SK-N-SH (cell line): ENCODE measurements at regions not wholly inside any gene's neighbourhood (a gene's known extent, or its start where the extent isn't known, plus 50 kb on each side); places are given as distances from the start of the nearest gene placed in this dataset.
"Not testable (repeated sequence)": the region's sequence is repeated elsewhere in the genome, so short reads cannot be mapped to it uniquely, and the experiment has no call there.

Source experiments
- CHD2 ChIP-seq: fragments of 150-350 bp; IDR thresholded peaks from 2 replicates; pipeline ENCODE4 v1.6.1; 2018; ENCODE audit warnings: low read length; ENCODE audit not compliant: partially characterized antibody
- EP300 ChIP-seq, 2 experiments: IDR thresholded peaks; 2 replicates each; pipeline versions ENCODE4 v1.4.0 to v1.6.1; 2012; ENCODE audit warnings: borderline replicate concordance in 1 of 2, low read depth in 1 of 2, low read length in 1 of 2
- JUND ChIP-seq: IDR thresholded peaks from 2 replicates; pipeline ENCODE4 v1.4.0; 2012
- MEF2A ChIP-seq: IDR thresholded peaks from 2 replicates; pipeline ENCODE4 v1.4.0; 2012; ENCODE audit warnings: low read depth, borderline replicate concordance
- MXI1 ChIP-seq: IDR thresholded peaks from 2 replicates; pipeline ENCODE4 v1.6.1; 2012; ENCODE audit warnings: mild to moderate bottlenecking, low read depth, low read length, improper control_type of control experiment
- RCOR1 ChIP-seq: fragments of 150-350 bp; IDR thresholded peaks from 2 replicates; pipeline ENCODE4 v1.6.1; 2017; ENCODE audit warnings: antibody characterized with exemption, low read length
- RFX5 ChIP-seq: IDR thresholded peaks from 2 replicates; pipeline ENCODE4 v1.6.1; 2012; ENCODE audit warnings: mild to moderate bottlenecking, improper control_type of control experiment, low read length
- TF ChIP-seq, protein P1 (sequence below): fragments of 200-600 bp; sonication (generic); IDR thresholded peaks from 2 replicates; pipeline ENCODE4 v1.6.1; 2017; ENCODE audit warnings: antibody characterized with exemption, mild to moderate bottlenecking, moderate library complexity
- TF ChIP-seq, protein P2 (sequence below): IDR thresholded peaks from 2 replicates; pipeline ENCODE4 v1.6.1; 2012; ENCODE audit warnings: mild to moderate bottlenecking, low read depth, low read length, moderate library complexity
- TF ChIP-seq, protein P3 (sequence below): fragments of 150-350 bp; IDR thresholded peaks from 2 replicates; pipeline ENCODE4 v1.6.1; 2017; ENCODE audit warnings: antibody characterized with exemption, low read length, low read depth, borderline replicate concordance
- TF ChIP-seq, protein P4 (sequence below): IDR thresholded peaks from 2 replicates; pipeline ENCODE4 v1.4.0; 2012; ENCODE audit warnings: low read depth

DNA sequence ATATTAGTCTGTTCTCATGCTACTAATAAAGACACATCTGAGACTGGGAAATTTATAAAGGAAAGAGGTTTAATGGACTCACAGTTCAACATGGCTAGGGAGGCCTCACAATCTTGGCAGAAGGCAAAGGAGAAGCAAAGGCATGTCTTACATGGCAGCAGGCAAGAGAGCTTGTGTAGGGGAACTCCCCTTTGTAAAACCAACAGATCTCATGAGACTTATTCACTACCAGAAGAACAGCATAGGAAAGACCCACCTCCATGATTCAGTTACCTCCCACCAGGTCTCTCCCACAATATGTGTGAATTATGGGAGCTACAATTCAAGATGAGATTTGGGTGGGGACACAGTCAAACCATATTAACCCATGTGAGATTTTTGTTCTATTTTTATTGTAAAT, 244.5 kb upstream of the TRIB2 start:
- TF ChIP-seq JUND; MEF2A; RCOR1; EP300 (IDR thresholded peaks at IDR 0.05; ENCODE audit: borderline replicate concordance in 1 of 2, low read depth in 1 of 2, low read length in 1 of 2); MXI1; CHD2; RFX5: not testable (repeated sequence)
- TF ChIP-seq, protein P1, sequence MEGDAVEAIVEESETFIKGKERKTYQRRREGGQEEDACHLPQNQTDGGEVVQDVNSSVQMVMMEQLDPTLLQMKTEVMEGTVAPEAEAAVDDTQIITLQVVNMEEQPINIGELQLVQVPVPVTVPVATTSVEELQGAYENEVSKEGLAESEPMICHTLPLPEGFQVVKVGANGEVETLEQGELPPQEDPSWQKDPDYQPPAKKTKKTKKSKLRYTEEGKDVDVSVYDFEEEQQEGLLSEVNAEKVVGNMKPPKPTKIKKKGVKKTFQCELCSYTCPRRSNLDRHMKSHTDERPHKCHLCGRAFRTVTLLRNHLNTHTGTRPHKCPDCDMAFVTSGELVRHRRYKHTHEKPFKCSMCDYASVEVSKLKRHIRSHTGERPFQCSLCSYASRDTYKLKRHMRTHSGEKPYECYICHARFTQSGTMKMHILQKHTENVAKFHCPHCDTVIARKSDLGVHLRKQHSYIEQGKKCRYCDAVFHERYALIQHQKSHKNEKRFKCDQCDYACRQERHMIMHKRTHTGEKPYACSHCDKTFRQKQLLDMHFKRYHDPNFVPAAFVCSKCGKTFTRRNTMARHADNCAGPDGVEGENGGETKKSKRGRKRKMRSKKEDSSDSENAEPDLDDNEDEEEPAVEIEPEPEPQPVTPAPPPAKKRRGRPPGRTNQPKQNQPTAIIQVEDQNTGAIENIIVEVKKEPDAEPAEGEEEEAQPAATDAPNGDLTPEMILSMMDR: not testable (repeated sequence)
- TF ChIP-seq, protein P2, sequence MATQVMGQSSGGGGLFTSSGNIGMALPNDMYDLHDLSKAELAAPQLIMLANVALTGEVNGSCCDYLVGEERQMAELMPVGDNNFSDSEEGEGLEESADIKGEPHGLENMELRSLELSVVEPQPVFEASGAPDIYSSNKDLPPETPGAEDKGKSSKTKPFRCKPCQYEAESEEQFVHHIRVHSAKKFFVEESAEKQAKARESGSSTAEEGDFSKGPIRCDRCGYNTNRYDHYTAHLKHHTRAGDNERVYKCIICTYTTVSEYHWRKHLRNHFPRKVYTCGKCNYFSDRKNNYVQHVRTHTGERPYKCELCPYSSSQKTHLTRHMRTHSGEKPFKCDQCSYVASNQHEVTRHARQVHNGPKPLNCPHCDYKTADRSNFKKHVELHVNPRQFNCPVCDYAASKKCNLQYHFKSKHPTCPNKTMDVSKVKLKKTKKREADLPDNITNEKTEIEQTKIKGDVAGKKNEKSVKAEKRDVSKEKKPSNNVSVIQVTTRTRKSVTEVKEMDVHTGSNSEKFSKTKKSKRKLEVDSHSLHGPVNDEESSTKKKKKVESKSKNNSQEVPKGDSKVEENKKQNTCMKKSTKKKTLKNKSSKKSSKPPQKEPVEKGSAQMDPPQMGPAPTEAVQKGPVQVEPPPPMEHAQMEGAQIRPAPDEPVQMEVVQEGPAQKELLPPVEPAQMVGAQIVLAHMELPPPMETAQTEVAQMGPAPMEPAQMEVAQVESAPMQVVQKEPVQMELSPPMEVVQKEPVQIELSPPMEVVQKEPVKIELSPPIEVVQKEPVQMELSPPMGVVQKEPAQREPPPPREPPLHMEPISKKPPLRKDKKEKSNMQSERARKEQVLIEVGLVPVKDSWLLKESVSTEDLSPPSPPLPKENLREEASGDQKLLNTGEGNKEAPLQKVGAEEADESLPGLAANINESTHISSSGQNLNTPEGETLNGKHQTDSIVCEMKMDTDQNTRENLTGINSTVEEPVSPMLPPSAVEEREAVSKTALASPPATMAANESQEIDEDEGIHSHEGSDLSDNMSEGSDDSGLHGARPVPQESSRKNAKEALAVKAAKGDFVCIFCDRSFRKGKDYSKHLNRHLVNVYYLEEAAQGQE: not testable (repeated sequence)
- TF ChIP-seq, protein P3, sequence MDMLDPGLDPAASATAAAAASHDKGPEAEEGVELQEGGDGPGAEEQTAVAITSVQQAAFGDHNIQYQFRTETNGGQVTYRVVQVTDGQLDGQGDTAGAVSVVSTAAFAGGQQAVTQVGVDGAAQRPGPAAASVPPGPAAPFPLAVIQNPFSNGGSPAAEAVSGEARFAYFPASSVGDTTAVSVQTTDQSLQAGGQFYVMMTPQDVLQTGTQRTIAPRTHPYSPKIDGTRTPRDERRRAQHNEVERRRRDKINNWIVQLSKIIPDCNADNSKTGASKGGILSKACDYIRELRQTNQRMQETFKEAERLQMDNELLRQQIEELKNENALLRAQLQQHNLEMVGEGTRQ: not testable (repeated sequence)
- TF ChIP-seq, protein P4, sequence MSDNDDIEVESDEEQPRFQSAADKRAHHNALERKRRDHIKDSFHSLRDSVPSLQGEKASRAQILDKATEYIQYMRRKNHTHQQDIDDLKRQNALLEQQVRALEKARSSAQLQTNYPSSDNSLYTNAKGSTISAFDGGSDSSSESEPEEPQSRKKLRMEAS: not testable (repeated sequence)
